Loucy (cell line): ENCODE measurements at regions not wholly inside any gene's neighbourhood (a gene's known extent, or its start where the extent isn't known, plus 50 kb on each side); places are given as distances from the start of the nearest gene placed in this dataset.

Source experiments
- EZH2phosphoT487 ChIP-seq: fragments of 200-600 bp; IDR thresholded peaks from 2 replicates; pipeline ENCODE4 v1.6.1; 2018; ENCODE audit warnings: antibody characterized with exemption, mild to moderate bottlenecking, moderate library complexity, borderline replicate concordance
- TF ChIP-seq, protein P1 (sequence below): fragments of 200-600 bp; sonication (generic); conservative IDR thresholded peaks from 2 replicates; pipeline ENCODE4 v1.5.1; 2014; ENCODE audit warnings: mild to moderate bottlenecking, antibody characterized with exemption, low read length

DNA sequence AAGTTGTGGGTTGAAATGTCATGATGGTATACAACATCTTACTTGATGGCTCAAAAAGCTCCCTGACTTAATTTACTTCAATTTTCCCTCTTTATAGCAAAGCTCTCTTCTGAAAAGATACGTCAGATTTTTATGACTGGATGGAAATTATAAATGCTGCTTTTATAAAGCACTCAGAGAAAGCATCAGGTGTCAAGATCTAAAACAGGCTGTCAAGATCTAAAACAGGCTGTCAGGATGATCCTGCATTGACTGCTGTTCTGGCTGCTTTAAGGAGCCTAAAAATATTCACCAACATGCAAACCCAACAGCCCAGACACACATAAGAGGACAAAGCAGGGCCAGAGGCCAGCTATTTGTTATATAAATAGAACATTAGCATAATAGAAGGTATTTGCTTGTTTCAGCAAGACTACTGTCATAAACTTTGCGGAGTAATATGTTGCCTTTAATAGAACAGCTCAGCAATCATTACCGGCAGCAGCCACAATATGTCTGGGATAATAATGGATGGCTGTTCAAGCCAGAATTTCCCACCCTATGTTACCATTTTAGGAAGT is 77.3 kb upstream of the ANO5 start:
- TF ChIP-seq EZH2phosphoT487 = no peak
- TF ChIP-seq, protein P1, sequence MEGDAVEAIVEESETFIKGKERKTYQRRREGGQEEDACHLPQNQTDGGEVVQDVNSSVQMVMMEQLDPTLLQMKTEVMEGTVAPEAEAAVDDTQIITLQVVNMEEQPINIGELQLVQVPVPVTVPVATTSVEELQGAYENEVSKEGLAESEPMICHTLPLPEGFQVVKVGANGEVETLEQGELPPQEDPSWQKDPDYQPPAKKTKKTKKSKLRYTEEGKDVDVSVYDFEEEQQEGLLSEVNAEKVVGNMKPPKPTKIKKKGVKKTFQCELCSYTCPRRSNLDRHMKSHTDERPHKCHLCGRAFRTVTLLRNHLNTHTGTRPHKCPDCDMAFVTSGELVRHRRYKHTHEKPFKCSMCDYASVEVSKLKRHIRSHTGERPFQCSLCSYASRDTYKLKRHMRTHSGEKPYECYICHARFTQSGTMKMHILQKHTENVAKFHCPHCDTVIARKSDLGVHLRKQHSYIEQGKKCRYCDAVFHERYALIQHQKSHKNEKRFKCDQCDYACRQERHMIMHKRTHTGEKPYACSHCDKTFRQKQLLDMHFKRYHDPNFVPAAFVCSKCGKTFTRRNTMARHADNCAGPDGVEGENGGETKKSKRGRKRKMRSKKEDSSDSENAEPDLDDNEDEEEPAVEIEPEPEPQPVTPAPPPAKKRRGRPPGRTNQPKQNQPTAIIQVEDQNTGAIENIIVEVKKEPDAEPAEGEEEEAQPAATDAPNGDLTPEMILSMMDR = no peak
